AG09309 (cell line): ENCODE measurements at regions not wholly inside any gene's neighbourhood (a gene's known extent, or its start where the extent isn't known, plus 50 kb on each side); places are given as distances from the start of the nearest gene placed in this dataset.
A peak's percentile ranks its signal among the peaks of the same experiment; 100 is the strongest.

Experiments used
- DNase-seq: peaks from one replicate; pipeline ENCODE4 v3.0.0-alpha.2; 2010; ENCODE audit warnings: low read depth
- H3K4me3 ChIP-seq: 2 replicates; pipeline ENCODE4 v1.5.1; 2011; ENCODE audit warnings: mild to moderate bottlenecking, low read depth, low read length, moderate library complexity; ENCODE audit not compliant: control insufficient read depth
- CTCF ChIP-seq: IDR thresholded peaks from 2 replicates; pipeline ENCODE4 v1.5.1; 2011; ENCODE audit warnings: mild to moderate bottlenecking, low read depth, low read length, inconsistent platforms; ENCODE audit not compliant: insufficient read depth, control insufficient read depth; ENCODE audit errors: missing control alignments

- DNase-seq: no peak
- no peak overlapping the region for H3K4me3 ChIP-seq
- TF ChIP-seq CTCF: no peak
These were observed 109.2 kb downstream of the EVX1 start for GRCh38 chr7:27351786-27352185.

- H3K4me3 ChIP-seq: no peak overlapping the region
- no peak for TF ChIP-seq CTCF
- DNase-seq: no peak
These were observed 116.9 kb downstream of the EVX1 start for GRCh38 chr7:27359181-27360125.

GRCh38 chr7:27361522-27361921 lies 118.9 kb downstream of the EVX1 start:
- no peak for DNase-seq
- TF ChIP-seq CTCF: no peak
- no peak overlapping the region for H3K4me3 ChIP-seq

DNA sequence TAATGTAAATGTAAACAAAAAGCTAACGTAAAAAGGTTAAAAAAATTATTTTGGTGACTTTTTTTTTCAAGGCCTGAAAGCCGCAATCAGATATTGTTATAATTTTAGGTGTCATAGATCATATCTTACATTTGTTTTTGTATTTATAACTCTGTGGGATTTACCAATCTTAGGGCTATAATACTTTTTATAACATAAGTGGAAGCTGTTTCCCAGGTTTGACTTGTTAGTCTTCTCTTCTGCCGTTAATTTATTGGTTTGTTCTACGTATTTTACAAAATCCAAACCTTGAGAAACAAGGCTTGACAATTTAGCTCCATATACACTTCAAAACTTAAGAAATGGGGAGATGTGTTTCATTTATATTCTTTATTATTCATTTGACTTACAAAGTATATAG lies 119.4 kb downstream of the EVX1 start:
- H3K4me3 ChIP-seq: no peak overlapping the region
- no peak for DNase-seq
- no peak for TF ChIP-seq CTCF

- DNase-seq: peak; percentile 67
- H3K4me3 ChIP-seq: peak overlapping the region; percentile 4
- TF ChIP-seq CTCF: no peak
These were observed 121.7 kb downstream of the EVX1 start for GRCh38 chr7:27364344-27364758.

- H3K4me3 ChIP-seq: no peak overlapping the region
- DNase-seq: no peak
- TF ChIP-seq CTCF: no peak
These were observed 124.8 kb downstream of the EVX1 start for GRCh38 chr7:27367179-27367932.
